Trophoblast cell (in vitro differentiated cells and primary cell): ENCODE measurements at regions not wholly inside any gene's neighbourhood (a gene's known extent, or its start where the extent isn't known, plus 50 kb on each side); places are given as distances from the start of the nearest gene placed in this dataset.

Experiments
- DNase-seq, 2 donors: peaks; one replicate each; pipeline ENCODE4 v3.0.0-alpha.2; 2016
- H2AFZ ChIP-seq: 2 replicates; pipeline ENCODE4 v1.6.1; 2013; ENCODE audit warnings: low read length, moderate library complexity, mild to moderate bottlenecking; ENCODE audit not compliant: insufficient read depth, poor library complexity
- H2AK5ac ChIP-seq: 2 replicates; pipeline ENCODE4 v1.6.1; 2013; ENCODE audit warnings: mild to moderate bottlenecking, low read length
- H2BK120ac ChIP-seq: 2 replicates; pipeline ENCODE4 v1.6.1; 2013; ENCODE audit warnings: low read length, mild to moderate bottlenecking, moderate library complexity; ENCODE audit not compliant: insufficient read depth, poor library complexity
- H2BK12ac ChIP-seq: 2 replicates; pipeline ENCODE4 v1.6.1; 2013; ENCODE audit warnings: mild to moderate bottlenecking, low read length, moderate library complexity
- H2BK5ac ChIP-seq: 2 replicates; pipeline ENCODE4 v1.6.1; 2013; ENCODE audit warnings: low read length, low read depth, moderate library complexity, mild to moderate bottlenecking; ENCODE audit not compliant: poor library complexity
- H3K14ac ChIP-seq: 2 replicates; pipeline ENCODE4 v1.6.1; 2013; ENCODE audit warnings: mild to moderate bottlenecking, low read length
- H3K18ac ChIP-seq: 2 replicates; pipeline ENCODE4 v1.6.1; 2013; ENCODE audit warnings: mild to moderate bottlenecking, low read length
- H3K23ac ChIP-seq: 2 replicates; pipeline ENCODE4 v1.6.1; 2013; ENCODE audit warnings: low read length
- H3K27ac ChIP-seq: 2 replicates; pipeline ENCODE4 v1.5.1; 2013; ENCODE audit warnings: low read depth, mild to moderate bottlenecking, inconsistent platforms, low read length, moderate library complexity
- H3K27me3 ChIP-seq: 2 replicates; pipeline ENCODE4 v1.6.1; 2013; ENCODE audit warnings: inconsistent platforms, mild to moderate bottlenecking, low read length, moderate library complexity; ENCODE audit not compliant: insufficient read depth
- H3K36me3 ChIP-seq, 2 experiments: 1 replicate in 1 of 2; 2 replicates in 1 of 2; pipeline ENCODE4 v1.6.1; 2013; ENCODE audit warnings: low read length in 2 of 2, mild to moderate bottlenecking in 2 of 2, moderate library complexity in 1 of 2; ENCODE audit not compliant: insufficient read depth in 2 of 2, control insufficient read depth in 1 of 2
- H3K4ac ChIP-seq: 2 replicates; pipeline ENCODE4 v1.6.1; 2013; ENCODE audit warnings: low read depth, mild to moderate bottlenecking, low read length, moderate library complexity
- H3K4me1 ChIP-seq, 2 experiments: 1 replicate in 1 of 2; 2 replicates in 1 of 2; pipeline ENCODE4 v1.6.1; 2013; ENCODE audit warnings: low read length in 2 of 2, mild to moderate bottlenecking in 2 of 2, moderate library complexity in 1 of 2; ENCODE audit not compliant: insufficient read depth in 2 of 2, control insufficient read depth in 1 of 2
- H3K4me2 ChIP-seq: 2 replicates; pipeline ENCODE4 v1.6.1; 2013; ENCODE audit warnings: inconsistent platforms, mild to moderate bottlenecking, low read length, moderate library complexity
- H3K4me3 ChIP-seq: 2 replicates; pipeline ENCODE4 v1.5.1; 2013; ENCODE audit warnings: mild to moderate bottlenecking, low read depth, low read length, inconsistent platforms
- H3K79me1 ChIP-seq: one replicate; pipeline ENCODE4 v1.6.1; 2013; ENCODE audit warnings: low read length
- H3K79me2 ChIP-seq: 2 replicates; pipeline ENCODE4 v1.6.1; 2013; ENCODE audit warnings: low read length, mild to moderate bottlenecking; ENCODE audit not compliant: control insufficient read depth, insufficient read depth, poor library complexity
- H3K9ac ChIP-seq: 2 replicates; pipeline ENCODE4 v1.6.1; 2013; ENCODE audit warnings: mild to moderate bottlenecking, low read length
- H3K9me3 ChIP-seq: 2 replicates; pipeline ENCODE4 v1.6.1; 2013; ENCODE audit warnings: low read depth, mild to moderate bottlenecking, control low read depth, inconsistent platforms, low read length; ENCODE audit not compliant: insufficient read depth
- H4K12ac ChIP-seq: 2 replicates; pipeline ENCODE4 v1.6.1; 2013; ENCODE audit warnings: low read depth, mild to moderate bottlenecking, low read length, moderate library complexity
- H4K8ac ChIP-seq: 2 replicates; pipeline ENCODE4 v1.6.1; 2013; ENCODE audit warnings: low read depth, mild to moderate bottlenecking, low read length, moderate library complexity
- H4K91ac ChIP-seq: one replicate; pipeline ENCODE4 v1.6.1; 2013; ENCODE audit warnings: low read depth, mild to moderate bottlenecking, low read length, moderate library complexity
- WGBS: extraction: QIAGEN DNeasy Blood & Tissue Kit; methylation state at CpG from one replicate; pipeline ENCODE4 v1.1.7; 2013; ENCODE audit warnings: missing lambda C conversion rate; ENCODE audit not compliant: insufficient read length, insufficient coverage; ENCODE audit errors: extremely low coverage; 5-methylcytosine and 5-hydroxymethylcytosine counted together

DNA sequence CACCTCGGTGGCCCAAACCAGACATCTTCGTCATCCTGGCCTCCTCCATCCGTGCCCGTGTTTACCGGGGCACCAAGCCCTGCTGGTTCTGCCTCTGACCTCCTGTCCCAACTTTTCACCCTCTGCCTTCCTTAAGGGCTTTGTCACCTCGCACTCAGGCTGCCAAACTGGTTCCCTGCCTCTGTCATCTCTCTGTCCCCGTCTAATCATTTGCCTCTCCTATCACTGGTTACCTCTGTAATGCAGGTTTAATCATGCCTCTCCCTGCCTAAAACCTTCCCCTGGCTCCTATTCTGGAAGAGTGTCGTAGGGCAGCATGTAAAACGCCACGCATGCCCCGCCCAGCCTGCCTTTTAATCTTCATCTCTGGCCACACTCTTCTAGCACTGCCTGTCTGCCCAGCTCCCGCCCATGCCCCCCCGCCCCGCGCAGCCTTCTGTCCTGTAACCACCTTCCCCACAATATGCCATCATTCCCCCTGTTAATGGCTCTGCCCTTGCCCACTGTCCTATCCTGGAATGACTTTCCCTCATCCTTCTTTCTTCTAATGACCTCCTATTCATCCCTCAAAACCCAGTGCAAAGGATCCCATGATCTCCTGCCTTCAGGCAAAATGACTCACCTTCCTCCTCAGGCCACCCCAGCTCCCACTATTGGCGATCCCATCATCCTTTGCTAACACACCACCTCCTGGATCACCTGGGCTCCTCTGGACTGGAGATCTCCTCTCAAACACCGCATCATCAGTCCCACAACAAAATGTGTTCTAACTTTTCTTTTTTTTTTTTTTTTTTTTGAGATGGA is 66.7 kb downstream of the PEX11G start:
- Histone ChIP-seq H3K27me3 (no peaks in the 10 kb centered on the region), H3K4ac (no peak overlapping the region), H2BK120ac (no peak overlapping the region), H3K9ac (no peak overlapping the region), H2BK12ac (no peak overlapping the region), H3K4me1 (peaks cover 33 to 44% of the 10 kb centered on the region in 2 experiments), H3K18ac (peak overlapping the region; percentile 10), H3K4me3 (no peak overlapping the region), H3K9me3 (no peaks in the 10 kb centered on the region), H2BK5ac (no peak overlapping the region), H3K36me3 (peaks cover 6 to 12% of the 10 kb centered on the region in 2 experiments), H3K23ac (no peak overlapping the region), H3K14ac (no peak overlapping the region), H4K8ac (no peak overlapping the region), H2AK5ac (no peak overlapping the region), H3K4me2 (no peak overlapping the region), H3K79me1 (peaks cover 20% of the 10 kb centered on the region), H4K12ac (no peak overlapping the region), H2AFZ (no peak overlapping the region), H3K79me2 (peaks cover 7% of the 10 kb centered on the region), H3K27ac (peak overlapping the region; percentile 25), H4K91ac (peak overlapping the region; percentile 22)
- WGBS = no CpG with 5 or more reads among the region's 17 CpGs
- peak; percentile 84 to 85 for DNase-seq
